ENCODE measurements at regions not wholly inside any gene's neighbourhood (a gene's known extent, or its start where the extent isn't known, plus 50 kb on each side); places are given as distances from the start of the nearest gene placed in this dataset.

- ChIA-PET POLR2A (ENCODE audit: partially characterized antibody) (interaction anchor here (0.7 kb wide), 1 partner anchor 818 kb away, joined by 3 read pairs; the partner anchor contains the start of gene HACD2), CTCF (ENCODE audit: partially characterized antibody) (interaction anchor here (2.7 to 3.6 kb wide), 2 partner anchors 11 kb away, joined by 8 to 10 read pairs; no protein-coding TSS in a partner anchor)
- H3K79me2 ChIP-seq (ENCODE audit: control insufficient read depth in 1 of 2, insufficient read depth in 2 of 2, low read length in 2 of 2) = no peaks in the 10 kb centered on the region
- H4K20me1 ChIP-seq (replicated peaks in 1 of 2; ENCODE audit: control insufficient read depth in 1 of 2, insufficient read depth in 2 of 2, low read length in 2 of 2) = no peaks in the 10 kb centered on the region
- no peaks in the 10 kb centered on the region for H3K27me3 ChIP-seq (replicated peaks in 1 of 4; ENCODE audit: control insufficient read depth in 3 of 4, extremely low read depth in 1 of 4, insufficient read depth in 3 of 4, low read length in 3 of 4)
- no peaks in the 10 kb centered on the region; a peak in 1 of 7 replicates for H3K4me1 ChIP-seq (replicated peaks in 1 of 4; ENCODE audit: control insufficient read depth in 3 of 4, insufficient read depth in 4 of 4, low read length in 3 of 4)
- no peak overlapping the region for H3K14ac ChIP-seq (ENCODE audit: insufficient read length)
- H3K23me2 ChIP-seq (ENCODE audit: low read depth, low read length) = no peaks in the 10 kb centered on the region
- no peak overlapping the region for H3K56ac ChIP-seq (replicated peaks; ENCODE audit: insufficient read length, low read depth, low read length)
- H2AFZ ChIP-seq (ENCODE audit: low read length) = no peak overlapping the region
- H2AK5ac ChIP-seq (ENCODE audit: low read depth, low read length) = no peak overlapping the region
- H2BK120ac ChIP-seq (replicated peaks; ENCODE audit: low read depth, low read length) = no peak overlapping the region
- no peak for TF ChIP-seq SIX5 (IDR thresholded peaks at IDR 0.05; ENCODE audit: low read depth, low read length)
- no peak for TF ChIP-seq SP2 (IDR thresholded peaks at IDR 0.05; ENCODE audit: low read length)
- no peak for TF ChIP-seq TAF7 (optimal IDR thresholded peaks at IDR 0.05; ENCODE audit: borderline replicate concordance, low read depth, low read length)
- TF ChIP-seq POLR2A (IDR thresholded peaks at IDR 0.05; ENCODE audit: control extremely low read depth in 1 of 2, low read depth in 2 of 2, low read length in 2 of 2) = no peak
- TF ChIP-seq SAP30 (IDR thresholded peaks at IDR 0.05; ENCODE audit: insufficient read depth, insufficient replicate concordance, low read length) = no peak
- TF ChIP-seq HDAC6 (IDR thresholded peaks at IDR 0.05; ENCODE audit: low read depth, low read length) = no peak
- TF ChIP-seq POLR2AphosphoS5 (IDR thresholded peaks at IDR 0.05; ENCODE audit: low read depth, low read length) = no peak
- H4K91ac ChIP-seq (replicated peaks; ENCODE audit: insufficient read length, low read length) = no peak overlapping the region
- DNase-seq (ENCODE audit: low read depth in 1 of 2, low spot score in 2 of 2) (no peak), FAIRE-seq (no peak)
- WGBS, 2 experiments (ENCODE audit: extremely low coverage in 1 of 2, insufficient coverage in 1 of 2, insufficient read length in 1 of 2, insufficient replicate concordance in 2 of 2, low coverage in 1 of 2, low lambda C conversion rate in 2 of 2, missing lambda C conversion rate in 1 of 2) = 89% methylated on average over 4 of the region's 4 CpGs; no CpG with 5 or more reads in 1 of the 2 experiments
- no peaks in the 10 kb centered on the region for H3K9me3 ChIP-seq (ENCODE audit: insufficient read depth in 2 of 2, low read depth in 1 of 2, low read length in 1 of 2)
- no peak overlapping the region for H2BK15ac ChIP-seq (ENCODE audit: low read length)
- no peak overlapping the region for H3K4me2 ChIP-seq (ENCODE audit: insufficient read depth in 1 of 2, low read depth in 2 of 2, low read length in 2 of 2)
- no peak overlapping the region for H3K27ac ChIP-seq (ENCODE audit: low read depth, low read length)
- H2BK12ac ChIP-seq (ENCODE audit: low read depth, low read length) = no peak overlapping the region
- H2BK5ac ChIP-seq (ENCODE audit: low read depth, low read length) = no peak overlapping the region
- no peak overlapping the region for H3K9ac ChIP-seq (replicated peaks in 1 of 4; ENCODE audit: extremely low read depth in 1 of 4, low read depth in 3 of 4, low read length in 3 of 4)
- H2BK20ac ChIP-seq (ENCODE audit: low read length) = no peak overlapping the region
- H3K4me3 ChIP-seq (ENCODE audit: extremely low read depth in 1 of 4, insufficient read depth in 2 of 4, low read depth in 3 of 4, low read length in 4 of 4) = no peak overlapping the region
- no peak overlapping the region for H3K18ac ChIP-seq (ENCODE audit: extremely low read depth, low read length)
- H4K5ac ChIP-seq (ENCODE audit: insufficient read length, low read depth, low read length) = no peak overlapping the region
- H3K36me3 ChIP-seq (ENCODE audit: control insufficient read depth in 2 of 4, insufficient read depth in 4 of 4, low read length in 3 of 4) = no peaks in the 10 kb centered on the region
- H3K79me1 ChIP-seq (ENCODE audit: low read depth, low read length) = no peaks in the 10 kb centered on the region
- H4K8ac ChIP-seq (ENCODE audit: extremely low read depth, insufficient read depth, low read length) = no peak overlapping the region
- H3K4ac ChIP-seq (replicated peaks; ENCODE audit: insufficient read length, low read depth, low read length) = no peak overlapping the region
- no peak overlapping the region for H3K23ac ChIP-seq (ENCODE audit: insufficient read length)
These were observed 327.5 kb upstream of the UMPS start for GRCh38 chr3:124402791-124403190.
